ENCODE measurements at regions not wholly inside any gene's neighbourhood (a gene's known extent, or its start where the extent isn't known, plus 50 kb on each side); places are given as distances from the start of the nearest gene placed in this dataset.

DNA sequence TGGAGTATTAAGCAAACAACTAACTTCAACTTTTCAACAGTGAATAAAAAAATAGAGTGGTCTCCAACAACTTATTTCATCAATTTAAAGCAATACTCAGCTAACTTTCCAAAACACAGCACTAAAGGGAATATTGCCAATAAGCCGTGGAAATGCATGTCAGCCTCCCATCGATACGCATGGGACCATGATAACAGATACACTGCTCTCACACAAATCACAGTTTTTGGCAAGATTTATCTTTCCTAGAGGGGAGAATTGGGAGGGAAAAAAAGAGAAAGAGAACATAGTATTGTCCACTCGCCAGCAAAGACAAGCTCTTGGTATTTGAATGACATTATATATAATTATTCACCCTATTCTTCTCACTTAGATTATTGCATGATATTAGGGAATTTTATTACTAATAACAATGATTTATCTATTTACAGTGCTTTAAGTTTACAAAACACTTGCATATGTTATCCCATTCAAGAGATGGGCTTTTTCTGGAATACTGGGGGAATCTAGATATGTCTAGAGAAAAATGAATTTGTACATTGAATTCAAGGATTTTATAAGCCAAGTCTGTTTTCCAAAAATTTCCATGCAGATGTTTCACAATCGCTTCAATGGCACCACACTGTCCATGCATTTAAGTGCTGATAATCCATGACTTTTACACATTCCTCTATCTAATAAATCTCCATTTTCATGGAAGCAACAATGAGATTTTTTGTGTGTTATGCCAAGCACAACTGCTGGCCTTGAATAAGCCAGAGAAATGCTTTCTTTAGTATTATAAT, 194.0 kb upstream of the MGMT start:
- no peak for TF ChIP-seq EP300 (conservative IDR thresholded peaks at IDR 0.05; ENCODE audit: poor library complexity, severe bottlenecking)
- TF ChIP-seq, protein P1, sequence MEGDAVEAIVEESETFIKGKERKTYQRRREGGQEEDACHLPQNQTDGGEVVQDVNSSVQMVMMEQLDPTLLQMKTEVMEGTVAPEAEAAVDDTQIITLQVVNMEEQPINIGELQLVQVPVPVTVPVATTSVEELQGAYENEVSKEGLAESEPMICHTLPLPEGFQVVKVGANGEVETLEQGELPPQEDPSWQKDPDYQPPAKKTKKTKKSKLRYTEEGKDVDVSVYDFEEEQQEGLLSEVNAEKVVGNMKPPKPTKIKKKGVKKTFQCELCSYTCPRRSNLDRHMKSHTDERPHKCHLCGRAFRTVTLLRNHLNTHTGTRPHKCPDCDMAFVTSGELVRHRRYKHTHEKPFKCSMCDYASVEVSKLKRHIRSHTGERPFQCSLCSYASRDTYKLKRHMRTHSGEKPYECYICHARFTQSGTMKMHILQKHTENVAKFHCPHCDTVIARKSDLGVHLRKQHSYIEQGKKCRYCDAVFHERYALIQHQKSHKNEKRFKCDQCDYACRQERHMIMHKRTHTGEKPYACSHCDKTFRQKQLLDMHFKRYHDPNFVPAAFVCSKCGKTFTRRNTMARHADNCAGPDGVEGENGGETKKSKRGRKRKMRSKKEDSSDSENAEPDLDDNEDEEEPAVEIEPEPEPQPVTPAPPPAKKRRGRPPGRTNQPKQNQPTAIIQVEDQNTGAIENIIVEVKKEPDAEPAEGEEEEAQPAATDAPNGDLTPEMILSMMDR (IDR thresholded peaks at IDR 0.05; ENCODE audit: poor library complexity, severe bottlenecking) = no peak
- no peak for TF ChIP-seq TAF1 (IDR thresholded peaks at IDR 0.05; ENCODE audit: low read depth)
- TF ChIP-seq MXI1 (conservative IDR thresholded peaks at IDR 0.05; ENCODE audit: poor library complexity, severe bottlenecking) = no peak
- no peak for TF ChIP-seq POLR2AphosphoS5 (IDR thresholded peaks at IDR 0.05)
- no peak for TF ChIP-seq REST (IDR thresholded peaks at IDR 0.05; ENCODE audit: borderline replicate concordance)
- no peak for TF ChIP-seq RAD21 (conservative IDR thresholded peaks at IDR 0.05)
- no peak for TF ChIP-seq EZH2 (IDR thresholded peaks at IDR 0.05; ENCODE audit: borderline replicate concordance, insufficient read depth, low read length, poor library complexity, severe bottlenecking)
